Tongue (tissue), 1 donor: ENCODE measurements at regions not wholly inside any gene's neighbourhood (a gene's known extent, or its start where the extent isn't known, plus 50 kb on each side); places are given as distances from the start of the nearest gene placed in this dataset.
"Not testable (repeated sequence)": the region's sequence is repeated elsewhere in the genome, so short reads cannot be mapped to it uniquely, and the experiment has no call there.

Source experiments
- DNase-seq: peaks from one replicate; pipeline ENCODE4 v3.0.0-alpha.2; 2015

- no peak for DNase-seq
These were observed 674.0 kb upstream of the SOX9 start for GRCh38 chr17:71446645-71447437.

GRCh38 chr17:71447644-71448043 is 673.2 kb upstream of the SOX9 start:
- DNase-seq, result no peak

GRCh38 chr17:71450657-71451056 is 670.2 kb upstream of the SOX9 start:
- DNase-seq, result not testable (repeated sequence)

GRCh38 chr17:71453876-71454422 is 666.9 kb upstream of the SOX9 start:
- DNase-seq, result no peak

- no peak for DNase-seq
These were observed 665.6 kb upstream of the SOX9 start for GRCh38 chr17:71455219-71455618.

GRCh38 chr17:71458322-71458721 is 662.5 kb upstream of the SOX9 start:
- no peak for DNase-seq

- peak; percentile 20 for DNase-seq
These were observed 659.9 kb upstream of the SOX9 start for GRCh38 chr17:71460943-71461342.

GRCh38 chr17:71461498-71462169 is 659.2 kb upstream of the SOX9 start:
- DNase-seq, result no peak

GRCh38 chr17:71464241-71464640 is 656.6 kb upstream of the SOX9 start:
- DNase-seq, result no peak

GRCh38 chr17:71464751-71465150 is 656.1 kb upstream of the SOX9 start:
- DNase-seq, result no peak

- DNase-seq, result no peak
These were observed 653.1 kb upstream of the SOX9 start for GRCh38 chr17:71467719-71468118.

GRCh38 chr17:71470062-71470461 is 650.8 kb upstream of the SOX9 start:
- peak; percentile 56 for DNase-seq

- DNase-seq, result peak; percentile 60
These were observed 647.7 kb upstream of the SOX9 start for GRCh38 chr17:71472809-71473789.

- DNase-seq, result no peak
These were observed 643.5 kb upstream of the SOX9 start for GRCh38 chr17:71477356-71477755.

GRCh38 chr17:71480099-71480498 is 640.7 kb upstream of the SOX9 start:
- DNase-seq, result no peak

GRCh38 chr17:71482625-71483024 is 638.2 kb upstream of the SOX9 start:
- DNase-seq, result peak; percentile 37

GRCh38 chr17:71484546-71484945 is 636.3 kb upstream of the SOX9 start:
- no peak for DNase-seq

GRCh38 chr17:71485426-71485825 is 635.4 kb upstream of the SOX9 start:
- no peak for DNase-seq

GRCh38 chr17:71486261-71486660 is 634.6 kb upstream of the SOX9 start:
- DNase-seq, result no peak

- no peak for DNase-seq
These were observed 632.0 kb upstream of the SOX9 start for GRCh38 chr17:71488851-71489250.

- DNase-seq, result no peak
These were observed 626.6 kb upstream of the SOX9 start for GRCh38 chr17:71494062-71494855.

- no peak for DNase-seq
These were observed 625.4 kb upstream of the SOX9 start for GRCh38 chr17:71495420-71495819.
